Fibroblast of skin of back (primary cell): ENCODE measurements at regions not wholly inside any gene's neighbourhood (a gene's known extent, or its start where the extent isn't known, plus 50 kb on each side); places are given as distances from the start of the nearest gene placed in this dataset.
"Not testable (repeated sequence)": the region's sequence is repeated elsewhere in the genome, so short reads cannot be mapped to it uniquely, and the experiment has no call there.

Experiments
- DNase-seq: peaks from one replicate; pipeline ENCODE4 v3.0.0-alpha.2; 2013

DNA sequence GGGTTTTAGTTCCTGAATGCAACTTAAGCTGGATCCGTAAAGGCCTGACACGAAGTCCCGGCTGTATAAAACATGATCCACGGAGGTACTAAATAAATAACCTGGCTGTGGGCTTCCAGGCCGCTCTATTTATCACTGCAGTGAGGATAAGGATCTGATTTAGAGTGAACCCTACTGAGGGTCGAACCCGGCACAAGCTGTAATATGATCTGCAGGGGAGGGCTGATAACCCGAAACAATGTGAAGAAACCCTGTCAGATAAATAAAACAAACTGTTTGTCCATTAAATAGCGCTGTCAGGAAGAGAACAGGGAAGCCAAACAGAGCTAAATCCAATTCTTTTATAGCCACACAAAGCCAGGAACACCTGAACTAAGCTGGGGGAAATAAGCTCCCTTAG, 375.6 kb upstream of the SALL1 start:
- DNase-seq = no peak

DNA sequence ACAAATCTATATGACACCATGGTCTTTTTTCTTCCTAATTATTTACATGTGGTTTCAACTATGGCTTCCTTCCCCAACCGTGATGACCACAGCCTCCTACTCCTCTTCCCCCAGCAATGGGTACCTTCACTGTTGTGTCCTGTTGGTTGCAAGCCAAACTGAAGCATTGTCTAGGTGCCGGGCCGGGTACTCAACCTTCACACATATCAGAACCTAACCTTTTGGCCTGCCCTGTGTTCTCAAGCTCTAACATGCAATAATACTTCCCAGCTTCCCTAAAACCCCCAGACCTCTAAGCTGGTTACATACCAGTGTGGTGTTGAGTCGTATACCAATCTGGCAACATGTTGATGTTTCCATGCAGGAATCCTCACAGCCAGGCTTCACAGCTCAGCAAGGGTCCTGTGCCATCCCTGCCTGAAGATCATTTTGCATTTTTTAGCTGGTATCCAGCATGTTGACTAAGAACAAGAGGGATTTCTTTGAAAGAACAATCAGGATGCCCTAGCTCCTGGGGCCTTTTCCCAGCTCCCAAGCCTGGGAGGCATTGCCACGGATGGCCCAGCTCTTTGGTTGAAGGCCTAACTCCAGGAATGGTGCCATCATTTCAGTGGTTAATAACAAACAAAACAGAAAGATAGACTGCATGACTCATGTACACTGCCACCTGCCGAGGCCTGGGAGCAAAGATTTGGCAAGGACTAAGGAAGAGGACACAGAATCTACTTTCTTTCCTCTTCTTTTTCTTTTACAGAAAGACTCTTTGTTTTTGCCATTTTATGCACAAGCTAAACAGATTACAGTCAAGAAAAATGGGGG, 373.7 kb upstream of the SALL1 start:
- DNase-seq = peak; percentile 20

DNA sequence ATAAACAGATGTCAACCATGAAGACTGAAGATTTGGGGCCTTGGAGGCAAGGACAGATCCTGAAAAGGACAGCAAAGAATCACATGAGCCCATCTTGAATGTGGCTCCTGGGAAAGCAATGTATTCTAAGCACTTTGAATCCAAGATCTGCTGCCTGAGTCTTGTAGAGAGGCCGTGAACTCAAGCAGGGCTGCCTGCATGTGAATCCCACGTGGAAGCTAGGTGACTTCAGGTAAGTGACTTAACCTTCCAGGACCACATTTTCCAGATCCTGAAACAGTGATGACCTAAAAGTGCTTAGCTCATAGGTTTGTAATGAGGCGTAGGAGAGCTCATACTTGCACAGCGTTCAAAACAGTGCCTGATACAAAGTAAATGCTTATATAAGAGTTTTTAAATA, 373.0 kb upstream of the SALL1 start:
- DNase-seq = no peak

DNA sequence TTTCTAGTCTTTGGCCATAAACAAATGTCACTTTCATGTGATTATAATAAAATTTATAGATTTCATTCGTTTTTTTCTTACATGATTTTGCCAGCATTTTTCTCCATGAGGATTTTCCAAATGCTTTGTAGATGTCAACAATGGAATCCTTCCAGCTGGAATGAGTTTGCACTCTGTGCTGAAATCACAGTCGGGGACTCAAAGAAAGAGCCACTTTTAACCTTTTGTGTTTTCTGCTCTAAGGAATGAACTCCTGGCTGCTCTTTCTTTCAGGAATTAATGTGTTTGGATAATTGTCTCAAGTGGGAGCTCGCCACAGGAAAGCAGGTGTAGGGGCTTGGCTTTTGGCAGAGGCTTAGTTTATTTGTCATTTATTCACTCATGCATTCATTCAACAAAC, 372.3 kb upstream of the SALL1 start:
- DNase-seq = no peak

DNA sequence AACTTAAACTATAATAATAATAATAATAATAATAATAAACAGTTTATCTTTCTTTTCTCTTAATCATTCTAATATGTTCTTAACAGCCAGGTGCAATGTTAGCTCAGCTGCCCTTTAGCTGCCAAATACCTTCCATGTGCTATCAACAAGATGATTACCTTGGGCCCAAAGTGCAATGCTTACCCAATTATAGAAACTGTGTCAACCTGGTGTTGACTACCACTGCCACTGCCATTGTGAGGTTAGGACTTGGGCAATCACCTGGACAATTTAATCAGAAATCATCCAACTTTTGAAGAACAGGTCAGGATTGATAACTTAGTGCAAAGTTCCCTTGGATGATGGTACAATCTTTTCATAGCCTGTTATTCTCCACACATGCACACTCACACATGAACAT, 371.8 kb upstream of the SALL1 start:
- DNase-seq = no peak

DNA sequence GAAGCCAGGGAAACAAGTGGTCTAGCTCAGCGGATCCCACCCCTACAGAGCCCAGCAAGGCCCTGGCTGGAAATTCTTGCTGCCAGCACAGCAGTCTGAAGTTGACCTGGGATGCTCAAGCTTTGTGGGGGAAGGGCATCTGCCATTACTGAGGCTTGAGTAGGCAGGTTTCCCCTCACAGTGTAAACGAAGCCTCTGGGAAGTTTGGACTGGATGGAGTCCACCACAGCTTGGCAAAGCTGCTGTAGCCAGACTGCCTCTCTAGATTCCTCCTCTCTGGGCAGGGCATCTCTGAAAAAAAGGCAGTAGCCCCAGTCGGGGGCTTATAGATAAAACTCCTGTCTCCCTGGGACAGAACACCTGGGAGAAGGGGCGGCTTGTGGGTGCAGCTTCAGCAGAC, 365.9 kb upstream of the SALL1 start:
- not testable (repeated sequence) for DNase-seq

DNA sequence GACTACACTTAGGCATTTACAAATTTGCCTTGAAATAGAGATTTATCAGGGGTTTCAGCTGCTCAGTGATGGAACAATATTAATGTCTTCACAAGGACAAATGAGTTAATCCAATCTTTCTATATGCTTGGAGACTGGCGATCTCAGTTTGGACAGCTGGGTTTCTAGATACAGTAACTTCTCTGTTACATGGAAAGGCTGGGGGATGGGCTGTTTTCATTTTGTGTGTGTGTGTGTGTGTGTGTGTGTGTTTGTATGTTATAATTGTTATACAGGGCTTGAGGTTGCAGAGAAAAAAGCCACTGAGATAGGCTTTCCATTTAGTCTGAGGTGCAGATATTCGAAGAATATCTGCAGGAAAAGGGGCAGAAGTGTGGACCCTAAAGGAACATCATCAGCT, 359.3 kb upstream of the SALL1 start:
- no peak for DNase-seq

DNA sequence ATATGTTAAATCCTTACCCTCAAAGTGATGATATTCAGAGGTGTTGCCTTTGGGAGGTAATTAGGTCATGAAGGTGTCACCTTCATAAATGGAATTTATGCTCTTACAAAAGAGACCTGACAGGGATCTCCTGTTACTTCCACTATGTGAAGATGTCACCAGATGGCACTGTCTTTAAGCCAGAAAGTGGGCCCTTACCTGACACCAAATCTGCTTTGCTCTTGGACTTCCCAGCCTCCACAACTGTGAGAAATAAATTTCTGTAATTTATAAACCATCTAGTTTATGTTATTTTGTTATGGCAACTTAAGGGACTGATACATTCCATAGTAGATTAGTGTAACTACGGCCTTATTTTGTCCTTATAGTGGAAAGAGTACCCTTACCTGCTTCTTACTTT, 358.3 kb upstream of the SALL1 start:
- no peak for DNase-seq

DNA sequence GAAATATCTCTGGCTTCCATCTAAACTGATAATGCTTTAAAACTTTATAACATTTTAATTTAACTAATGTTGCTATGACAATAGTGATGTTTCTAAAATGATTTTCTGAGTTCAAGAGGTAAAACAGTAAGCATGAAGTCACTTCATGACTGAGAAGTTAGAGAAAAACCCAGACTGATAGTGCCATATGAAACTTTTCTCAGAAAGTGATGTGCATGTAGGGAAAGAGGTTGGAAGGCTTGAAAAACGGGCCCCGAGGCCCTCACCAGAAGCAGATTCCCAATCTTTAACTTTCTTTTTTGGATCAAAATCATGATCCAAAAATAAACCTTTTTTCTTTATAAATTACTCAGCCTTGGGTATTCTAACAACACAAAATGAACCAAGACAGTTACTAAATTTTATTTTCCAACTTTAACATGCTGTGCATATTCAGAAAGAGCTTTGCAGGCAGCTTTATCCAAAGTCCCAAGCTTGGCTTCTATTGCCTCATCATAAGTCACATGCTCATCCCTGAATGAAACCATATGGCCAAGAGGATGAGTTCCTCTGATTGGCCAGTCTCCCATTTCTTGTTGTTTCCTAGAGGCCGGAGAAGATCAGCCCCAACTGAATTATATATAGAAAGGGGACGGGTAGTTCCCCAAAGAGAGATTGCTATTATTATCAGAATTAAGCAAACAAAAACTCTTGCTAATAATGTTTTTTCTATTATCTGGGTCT, 357.6 kb upstream of the SALL1 start:
- peak; percentile 3 for DNase-seq

DNA sequence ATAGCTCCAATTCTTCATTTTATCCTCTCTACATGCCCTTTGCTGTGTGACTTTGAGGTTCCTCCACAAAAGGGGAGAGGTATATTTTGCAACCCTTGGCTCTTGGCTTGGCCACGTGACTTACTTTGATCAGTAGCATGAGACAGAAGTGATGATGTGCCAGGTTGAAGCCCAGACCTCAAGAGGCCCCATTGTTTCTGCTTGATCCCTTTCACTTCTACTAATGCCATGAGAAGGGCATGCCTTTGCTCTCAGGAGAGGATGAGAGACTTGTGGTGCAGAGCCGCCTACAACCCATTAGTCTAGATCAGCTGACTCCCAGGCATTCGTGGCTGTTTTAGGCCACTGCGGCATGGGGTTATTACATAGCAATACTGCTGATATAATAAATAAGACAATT, 356.2 kb upstream of the SALL1 start:
- no peak for DNase-seq

DNA sequence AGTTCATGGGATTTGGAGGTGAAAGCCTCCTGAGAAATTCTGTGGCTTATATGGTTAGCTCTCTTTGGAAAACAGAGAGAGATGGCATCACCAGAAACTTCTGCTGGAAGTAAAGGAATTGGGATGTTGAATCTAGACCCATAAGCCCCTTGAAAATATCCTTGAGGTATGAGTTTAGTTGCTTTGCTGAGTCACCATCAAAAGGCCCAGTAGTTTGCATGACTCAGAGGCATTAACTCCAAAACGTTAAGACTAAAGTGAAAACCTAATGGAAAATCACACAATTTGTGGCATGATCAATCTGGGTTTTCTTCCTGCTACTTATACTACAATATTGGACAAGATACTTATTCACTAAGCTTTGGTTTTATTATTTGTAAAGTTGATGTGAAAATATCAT, 349.2 kb upstream of the SALL1 start:
- DNase-seq = peak; percentile 6

DNA sequence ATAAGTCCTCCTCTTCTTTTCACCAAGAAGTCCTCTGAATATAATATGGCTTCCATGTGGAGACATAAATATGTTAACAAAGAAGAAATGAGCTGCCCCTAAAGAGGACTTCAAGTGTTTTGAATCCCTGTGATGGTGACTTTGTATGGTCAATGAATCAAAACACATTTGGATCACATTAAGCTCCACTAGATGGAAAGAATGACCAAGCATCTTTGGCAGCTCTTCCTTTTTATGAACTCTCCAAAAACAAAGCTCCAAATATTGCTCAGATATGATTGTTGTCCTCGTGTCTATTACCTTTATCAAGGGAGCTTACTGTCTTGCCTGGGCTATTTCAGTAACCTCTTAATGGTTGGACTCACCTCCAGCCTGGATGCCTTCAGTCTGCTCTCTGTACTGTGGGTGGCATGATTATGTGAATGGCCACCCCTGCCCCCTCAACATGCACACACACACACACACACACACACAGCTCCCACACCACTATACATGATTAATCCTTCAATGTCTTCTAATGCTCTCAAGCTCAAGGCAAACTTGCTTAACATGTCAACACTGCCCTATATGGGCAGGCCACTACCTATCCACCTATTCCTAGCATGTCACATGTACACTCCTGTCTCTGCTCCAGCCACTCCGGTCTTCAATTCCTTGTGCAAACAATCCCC, 346.6 kb upstream of the SALL1 start:
- no peak for DNase-seq

DNA sequence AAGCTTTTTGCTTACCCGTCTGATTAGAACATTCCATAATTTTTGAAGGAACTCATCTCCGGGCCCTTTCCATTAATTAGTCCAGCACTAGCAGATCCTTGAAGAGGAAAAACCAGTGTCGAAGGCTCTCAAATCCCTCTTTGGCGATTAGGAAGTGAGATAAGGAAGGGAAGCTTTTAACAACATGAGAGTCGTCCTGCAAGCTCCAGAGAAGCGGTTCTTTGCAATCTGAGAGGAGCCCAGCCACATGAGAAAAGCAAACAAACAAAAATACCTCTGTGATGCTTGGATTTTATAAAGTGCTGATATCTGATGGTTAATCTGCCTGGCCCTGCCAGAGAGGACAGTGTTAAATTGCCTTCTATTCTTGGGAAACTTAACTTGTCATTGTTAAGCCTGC, 339.8 kb upstream of the SALL1 start:
- no peak for DNase-seq

DNA sequence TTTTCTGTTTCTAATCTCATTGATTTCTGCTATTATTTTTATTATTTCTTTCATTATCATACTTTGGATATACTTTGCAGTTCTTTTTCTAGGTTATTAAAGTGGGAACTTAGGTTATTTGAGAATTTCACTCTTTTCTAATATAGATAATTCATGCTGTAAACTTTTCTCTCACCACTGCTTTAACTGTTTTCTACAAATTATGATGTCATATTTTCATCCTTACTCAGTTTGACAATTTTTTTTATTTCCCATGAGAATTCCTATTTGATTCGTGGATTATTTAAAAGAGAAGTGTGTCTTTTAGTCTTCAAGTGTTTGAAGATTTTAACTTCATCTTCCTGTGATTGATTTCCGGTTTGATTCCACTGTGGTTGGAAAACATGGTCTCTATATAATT, 336.8 kb upstream of the SALL1 start:
- no peak for DNase-seq

DNA sequence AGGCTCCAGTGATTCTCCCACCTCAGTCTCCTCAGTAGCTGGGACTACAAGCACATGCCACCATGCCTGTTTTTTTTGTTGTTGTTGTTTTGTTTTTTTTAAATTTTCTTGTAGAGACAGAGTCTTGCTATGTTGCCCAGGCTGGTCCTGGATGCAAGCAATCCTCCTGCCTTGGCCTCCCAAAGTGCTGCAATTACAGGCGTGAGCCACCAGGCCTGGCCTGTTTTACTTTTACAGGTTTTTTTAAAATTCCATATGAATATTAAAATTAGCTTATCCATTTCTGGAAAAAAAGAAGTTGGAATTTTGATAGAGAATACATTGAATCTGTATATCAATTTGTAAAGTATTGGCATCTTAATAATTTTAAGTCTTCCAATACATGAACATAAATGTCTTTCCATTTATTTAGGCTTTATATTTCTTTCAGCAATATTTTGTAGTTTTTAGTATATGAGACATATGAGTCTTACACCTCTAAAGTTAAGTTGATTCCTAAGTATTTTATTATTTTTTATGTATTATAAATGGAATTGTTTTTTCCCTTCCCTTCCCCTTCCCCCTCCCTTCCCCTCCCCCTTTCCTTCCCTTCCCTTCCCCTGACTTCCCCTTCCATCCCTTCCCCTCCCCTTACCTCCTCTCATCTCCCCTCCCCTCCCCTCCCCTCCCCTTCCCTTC, 323.5 kb upstream of the SALL1 start:
- no peak for DNase-seq

DNA sequence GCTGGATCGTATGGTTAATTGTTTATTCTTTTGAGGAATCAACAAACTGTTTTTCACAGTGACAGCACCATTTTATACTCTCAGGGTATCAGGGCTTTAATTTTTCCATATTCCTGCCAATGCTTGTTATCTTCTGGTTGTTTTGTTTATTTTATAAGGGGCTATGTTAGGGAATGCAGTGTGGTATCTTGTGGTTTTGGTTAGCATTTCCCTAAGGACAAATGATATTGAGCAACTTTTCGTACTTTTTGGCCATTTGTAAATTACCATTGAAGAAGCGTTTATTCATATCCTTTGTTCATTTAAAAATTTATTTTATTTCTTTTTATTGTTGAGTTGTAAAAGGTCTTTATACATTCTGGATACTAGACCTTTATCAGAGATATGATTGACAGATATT, 322.0 kb upstream of the SALL1 start:
- DNase-seq = no peak

DNA sequence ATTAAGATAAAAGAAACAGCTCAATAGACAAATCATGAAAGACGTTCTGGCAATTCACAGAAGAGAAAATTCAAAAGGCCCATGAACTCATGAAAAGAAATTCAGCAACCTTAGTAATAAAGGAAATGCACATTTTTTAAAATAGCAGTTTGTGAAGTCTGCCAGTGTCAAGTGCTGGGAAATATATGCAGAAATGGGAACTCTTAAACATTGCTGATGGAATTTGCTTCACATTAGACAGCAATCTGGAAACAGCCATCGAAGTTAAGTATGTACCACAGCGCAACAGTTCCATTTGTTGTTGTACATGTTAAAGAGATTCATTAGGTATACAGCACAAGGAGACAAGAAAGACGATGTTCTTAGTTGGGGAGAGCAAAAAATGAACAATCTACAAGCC, 319.4 kb upstream of the SALL1 start:
- no peak for DNase-seq

DNA sequence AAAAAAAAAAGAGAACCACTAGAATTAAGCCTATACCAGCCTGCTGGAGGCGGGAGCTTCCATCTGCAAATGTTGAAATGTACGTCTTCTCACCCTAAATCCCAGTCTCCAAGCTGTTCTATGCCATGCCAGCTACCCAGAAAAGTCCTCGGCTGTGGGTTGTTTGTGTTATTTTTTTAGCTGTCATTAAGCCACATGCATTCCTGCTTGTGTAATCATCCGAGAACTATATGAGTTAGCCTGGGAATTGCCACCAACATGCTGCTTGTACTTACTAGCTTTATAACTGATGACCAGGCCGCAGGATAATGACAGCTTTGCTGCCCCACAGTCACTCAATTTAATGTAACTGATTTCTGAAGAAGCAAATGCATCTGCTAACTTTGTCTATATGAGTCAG, 313.9 kb upstream of the SALL1 start:
- DNase-seq = peak; percentile 87

DNA sequence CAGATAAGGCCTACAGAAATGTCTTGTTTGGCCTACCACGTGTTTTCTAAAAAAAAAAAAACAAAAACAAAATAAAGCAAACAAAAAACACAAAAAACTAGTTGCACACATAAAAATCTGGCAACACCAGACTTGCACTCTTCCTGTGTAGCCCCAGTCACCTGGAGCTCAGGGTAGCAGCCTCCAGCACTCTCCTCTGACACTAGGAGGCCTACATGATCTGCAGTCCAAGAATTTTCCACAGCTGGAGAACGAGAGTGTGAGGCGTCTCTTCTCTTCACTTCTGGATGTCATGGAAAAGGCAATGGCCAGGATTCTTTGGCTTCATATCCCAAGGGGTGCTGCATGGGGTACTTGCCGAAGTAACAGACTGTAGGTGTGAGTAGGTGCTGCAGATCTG, 310.2 kb upstream of the SALL1 start:
- DNase-seq = no peak

DNA sequence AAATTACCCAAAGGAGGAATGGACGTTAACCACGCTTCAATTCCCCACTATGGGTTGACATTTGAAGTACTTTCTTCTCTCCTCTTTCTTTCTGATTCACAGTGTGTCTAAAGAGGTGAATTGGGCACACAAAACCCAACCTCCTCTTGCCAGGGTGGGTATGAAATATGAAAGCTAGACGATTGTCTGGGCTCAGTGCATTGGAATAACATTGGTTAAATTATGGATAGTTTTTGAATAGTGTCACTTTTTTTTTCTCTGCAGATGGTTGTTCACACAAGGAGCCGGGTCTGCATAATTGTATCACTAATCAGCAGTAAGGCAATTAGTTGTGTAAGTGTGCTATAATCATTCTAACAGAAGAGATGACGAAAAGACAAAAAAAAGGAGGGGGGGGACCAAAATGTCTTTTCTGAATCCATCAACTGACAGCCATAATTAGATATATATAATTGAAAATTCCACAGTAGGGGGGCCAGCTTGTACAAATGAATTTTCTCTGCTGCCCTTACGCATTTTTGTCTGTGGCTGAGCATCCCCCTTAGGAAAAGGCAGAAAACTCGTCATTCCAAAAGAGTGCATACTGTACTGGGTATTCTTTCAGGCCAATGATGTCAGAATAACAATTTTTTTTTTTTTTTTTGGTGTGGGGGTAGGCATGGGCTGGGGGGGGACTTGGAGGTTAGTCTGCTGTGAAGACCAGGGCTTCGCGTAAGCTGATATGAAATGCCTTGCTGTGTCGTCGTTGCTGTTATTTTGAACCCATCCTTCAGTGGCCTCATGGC, 307.5 kb upstream of the SALL1 start:
- no peak for DNase-seq

DNA sequence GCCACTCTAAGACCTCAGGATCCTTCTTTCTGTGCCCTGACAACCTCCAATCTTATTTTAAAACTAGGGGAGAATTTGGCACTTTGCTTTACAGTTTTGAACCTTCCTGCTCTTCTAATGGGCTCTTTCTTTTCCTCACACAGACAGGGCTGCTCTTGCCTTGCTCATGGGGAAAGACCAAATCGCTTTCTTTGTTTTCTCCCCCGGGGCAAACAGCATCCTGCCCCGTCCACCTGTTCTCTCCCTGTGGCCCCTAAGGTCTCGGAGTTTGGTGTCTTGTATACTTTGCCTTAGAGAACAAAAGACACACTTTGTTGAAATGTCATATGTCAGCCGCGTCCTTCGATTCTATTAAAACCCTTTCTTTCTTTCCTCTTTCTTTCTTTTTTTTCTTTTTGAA, 306.7 kb upstream of the SALL1 start:
- DNase-seq = no peak

DNA sequence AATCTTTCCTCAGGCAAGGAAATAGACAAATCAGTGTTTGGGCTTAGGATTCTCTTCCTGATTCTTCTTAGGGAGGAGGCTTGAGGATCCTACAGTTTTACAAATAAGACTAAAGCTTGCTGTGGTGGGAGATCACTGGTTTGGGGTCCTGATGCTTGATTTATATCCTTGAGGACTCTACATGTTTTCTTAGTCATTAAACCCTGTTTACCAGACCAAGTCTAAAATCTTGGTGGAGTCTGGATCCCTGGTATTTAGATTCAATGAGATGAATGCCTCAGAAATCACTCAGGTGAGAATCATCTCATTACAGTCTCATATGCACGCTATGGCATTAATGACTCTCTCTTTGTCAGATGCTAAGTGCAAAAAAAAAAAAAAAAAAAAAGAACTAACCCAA, 304.3 kb upstream of the SALL1 start:
- DNase-seq = no peak
